WTC11 (cell line): ENCODE measurements at regions not wholly inside any gene's neighbourhood (a gene's known extent, or its start where the extent isn't known, plus 50 kb on each side); places are given as distances from the start of the nearest gene placed in this dataset.
"Not testable (repeated sequence)": the region's sequence is repeated elsewhere in the genome, so short reads cannot be mapped to it uniquely, and the experiment has no call there.

Source experiments
- ATAC-seq: fragments of 200-7000 bp; cut with Tn5 transposase; 2 replicates; pipeline ENCODE4 v1.10.0; 2021; ENCODE audit warnings: mild to moderate bottlenecking, moderate library complexity
- CTCF ChIA-PET: fragments of 300-600 bp; sonication (Branson Sonifier 250); formaldehyde crosslinking; loops from one replicate; lab custom pipeline; 2021; ENCODE audit warnings: antibody characterized with exemption; lab: Charles Lee
- POLR2A ChIA-PET: fragments of 350-600 bp; sonication (Branson Sonifier 250); formaldehyde crosslinking; loops from one replicate; lab custom pipeline; 2021; ENCODE audit warnings: antibody characterized with exemption; lab: Charles Lee
- DNase-seq: peaks from one replicate; pipeline ENCODE4 v3.0.0; 2021; ENCODE audit warnings: low spot score
- H3K27ac Mint-ChIP-seq: 2 replicates; pipeline ENCODE4 v1.8.0; 2021; ENCODE audit warnings: mixed read lengths
- H3K27me3 Mint-ChIP-seq: 2 replicates; pipeline ENCODE4 v1.8.0; 2021; ENCODE audit warnings: low read depth, mild to moderate bottlenecking, moderate library complexity, mixed read lengths
- H3K36me3 Mint-ChIP-seq: 2 replicates; pipeline ENCODE4 v1.8.0; 2021; ENCODE audit warnings: mixed read lengths
- H3K4me1 Mint-ChIP-seq: 2 replicates; pipeline ENCODE4 v1.8.0; 2022; ENCODE audit warnings: mixed read lengths
- H3K4me3 Mint-ChIP-seq: 2 replicates; pipeline ENCODE4 v1.8.0; 2021; ENCODE audit warnings: mild to moderate bottlenecking, moderate library complexity, mixed read lengths
- H3K9me3 Mint-ChIP-seq: 2 replicates; pipeline ENCODE4 v1.8.0; 2021; ENCODE audit warnings: mixed read lengths
- HMGXB4 ChIP-seq: sonication (generic); formaldehyde crosslinking; IDR thresholded peaks from 2 replicates; pipeline ENCODE4 v1.8.1; 2023; ENCODE audit warnings: mild to moderate bottlenecking, moderate library complexity, missing genetic modification reagents
- IRF1 ChIP-seq: sonication (generic); formaldehyde crosslinking; IDR thresholded peaks from 2 replicates; pipeline ENCODE4 v1.8.0; 2023; ENCODE audit warnings: missing genetic modification reagents
- ZNF121 ChIP-seq: sonication (generic); formaldehyde crosslinking; IDR thresholded peaks from 2 replicates; pipeline ENCODE4 v1.8.0; 2023; ENCODE audit warnings: missing genetic modification reagents
- ZNF281 ChIP-seq: sonication (generic); formaldehyde crosslinking; IDR thresholded peaks from 2 replicates; pipeline ENCODE4 v1.8.0; 2023; ENCODE audit warnings: mild to moderate bottlenecking, missing genetic modification reagents
- ZNF512 ChIP-seq: sonication (generic); formaldehyde crosslinking; IDR thresholded peaks from 2 replicates; pipeline ENCODE4 v1.8.1; 2022; ENCODE audit warnings: missing genetic modification reagents, borderline replicate concordance

GRCh38 chr12:27163894-27164293 is 80.2 kb upstream of the STK38L start:
- H3K9me3 Mint-ChIP-seq: peaks cover 8% of the 10 kb centered on the region
- ChIA-PET POLR2A (no interaction called here), CTCF (no interaction called here)
- ATAC-seq: no peak
- peaks cover 3% of the 10 kb centered on the region for H3K4me1 Mint-ChIP-seq
- no peak for DNase-seq
- TF ChIP-seq ZNF121: no peak
- TF ChIP-seq ZNF281 (CRISPR knock-in tag): no peak
- H3K36me3 Mint-ChIP-seq: no peaks in the 10 kb centered on the region
- H3K27me3 Mint-ChIP-seq: no peaks in the 10 kb centered on the region; the same call in 1 of the 2 replicates
- no peak overlapping the region for H3K27ac Mint-ChIP-seq
- no peak overlapping the region for H3K4me3 Mint-ChIP-seq

GRCh38 chr12:27164330-27165040 is 79.6 kb upstream of the STK38L start:
- no peaks in the 10 kb centered on the region for H3K4me1 Mint-ChIP-seq
- H3K9me3 Mint-ChIP-seq: peaks cover 8% of the 10 kb centered on the region
- H3K4me3 Mint-ChIP-seq: no peak overlapping the region
- H3K36me3 Mint-ChIP-seq: no peaks in the 10 kb centered on the region
- no peak for TF ChIP-seq ZNF512
- no peak overlapping the region for H3K27ac Mint-ChIP-seq
- DNase-seq: no peak
- CTCF ChIA-PET: no interaction called here
- no peaks in the 10 kb centered on the region; the same call in 1 of the 2 replicates for H3K27me3 Mint-ChIP-seq
- POLR2A ChIA-PET: no interaction called here
- ATAC-seq: no peak

- ATAC-seq, H3K27ac Mint-ChIP-seq, H3K36me3 Mint-ChIP-seq, H3K4me1 Mint-ChIP-seq, H3K27me3 Mint-ChIP-seq, H3K4me3 Mint-ChIP-seq, CTCF ChIA-PET, DNase-seq, POLR2A ChIA-PET: not testable (repeated sequence)
- peaks cover 18% of the 10 kb centered on the region for H3K9me3 Mint-ChIP-seq
These were observed 78.1 kb upstream of the STK38L start for GRCh38 chr12:27165958-27166357.

- DNase-seq, POLR2A ChIA-PET, H3K4me1 Mint-ChIP-seq, H3K27ac Mint-ChIP-seq, H3K4me3 Mint-ChIP-seq, H3K27me3 Mint-ChIP-seq, ATAC-seq: not testable (repeated sequence)
- CTCF ChIA-PET: interaction anchor here (0.9 kb wide), 1 partner anchor 135 kb away, joined by 3 read pairs; no protein-coding TSS in a partner anchor
- H3K36me3 Mint-ChIP-seq: peaks cover 18% of the 10 kb centered on the region
- H3K9me3 Mint-ChIP-seq: peaks cover 34% of the 10 kb centered on the region
These were observed 72.6 kb upstream of the STK38L start for GRCh38 chr12:27171494-27171893.

- Mint-ChIP-seq H3K36me3 (peaks cover 14% of the 10 kb centered on the region), H3K27ac (no peak overlapping the region), H3K9me3 (peaks cover 17% of the 10 kb centered on the region), H3K27me3 (no peaks in the 10 kb centered on the region)
- POLR2A ChIA-PET: no interaction called here
- TF ChIP-seq HMGXB4 (CRISPR knock-in tag): no peak
- no peak for TF ChIP-seq IRF1 (CRISPR knock-in tag)
- TF ChIP-seq, all 79 proteins: peak for 0
- DNase-seq: no peak
- no peak for ATAC-seq
- Mint-ChIP-seq H3K4me3 (no peak overlapping the region), H3K4me1 (no peaks in the 10 kb centered on the region)
- CTCF ChIA-PET: interaction anchor here (0.7 kb wide), 1 partner anchor 21 kb away, joined by 3 read pairs; no protein-coding TSS in a partner anchor
These were observed 67.3 kb upstream of the STK38L start for GRCh38 chr12:27176765-27177164.
